ENCODE measurements at regions not wholly inside any gene's neighbourhood (a gene's known extent, or its start where the extent isn't known, plus 50 kb on each side); places are given as distances from the start of the nearest gene placed in this dataset.

GRCh38 chr3:13202744-13203397 lies 129.6 kb upstream of the IQSEC1 start:
- 41% methylated on average over 16 of the region's 16 CpGs for WGBS (ENCODE audit: insufficient coverage, insufficient replicate concordance, low lambda C conversion rate, missing lambda C conversion rate)
- H3K79me2 ChIP-seq (ENCODE audit: control insufficient read depth, insufficient read depth, low read length) = no peaks in the 10 kb centered on the region
- ChIA-PET POLR2A (no interaction called here), SMC1A (ENCODE audit: uncharacterized antibody, unreplicated experiment) (no interaction called here), CTCF (interaction anchor here (1.9 kb wide), 1 partner anchor 111 kb away, joined by 7 read pairs; no protein-coding TSS in a partner anchor), RAD21 (ENCODE audit: unreplicated experiment) (no interaction called here)
- no peak overlapping the region for H2AFZ ChIP-seq (ENCODE audit: control insufficient read depth, low read depth, low read length)
- no peaks in the 10 kb centered on the region for H3K9me3 ChIP-seq (replicated peaks; ENCODE audit: control insufficient read depth, insufficient read depth, low read length)
- in situ Hi-C loops (cut with MboI) (no loop called here), intact Hi-C loops (cut with micrococcal nuclease; ENCODE audit: unreplicated experiment) (no loop called here)
- H3K36me3 ChIP-seq (ENCODE audit: control insufficient read depth in 2 of 2, insufficient read depth in 2 of 2, low read length in 1 of 2) = no peaks in the 10 kb centered on the region
- no peak overlapping the region for H3K4me3 ChIP-seq
- H3K4me1 ChIP-seq (ENCODE audit: control insufficient read depth, insufficient read depth, low read length) = no peaks in the 10 kb centered on the region
- FAIRE-seq (no peak), ATAC-seq (no peak), DNase-seq (ENCODE audit: low read depth, low spot score) (no peak)
- peaks cover 0 to 3% of the 10 kb centered on the region in 2 experiments; a peak in 3 of 4 replicates for H3K27me3 ChIP-seq (replicated peaks in 1 of 2; ENCODE audit: control insufficient read depth in 2 of 2, insufficient read depth in 2 of 2, low read length in 1 of 2)
- BruUV-seq (replicated peaks) = no TSS peak
- H3K4me2 ChIP-seq (ENCODE audit: control insufficient read depth, insufficient read depth) = no peak overlapping the region
- no peak overlapping the region for H3K9ac ChIP-seq (ENCODE audit: control insufficient read depth, insufficient read depth, low read length)
- H3K27ac ChIP-seq (ENCODE audit: control insufficient read depth, insufficient read depth) = no peak overlapping the region
- no peaks in the 10 kb centered on the region for H4K20me1 ChIP-seq (ENCODE audit: control insufficient read depth, insufficient read depth)
- TF ChIP-seq MLLT1 (IDR thresholded peaks at IDR 0.05) (no peak), IKZF1 (conservative IDR thresholded peaks at IDR 0.05) (no peak), LARP7 (IDR thresholded peaks at IDR 0.05) (no peak), ETV6 (conservative IDR thresholded peaks at IDR 0.05 in 1 of 2, IDR thresholded peaks at IDR 0.05 in 1 of 2; ENCODE audit: borderline replicate concordance in 1 of 2, low read depth in 1 of 2) (no peak), SIX5 (IDR thresholded peaks at IDR 0.05; ENCODE audit: low read depth, low read length, severe bottlenecking) (no peak), IRF4 (IDR thresholded peaks at IDR 0.05; ENCODE audit: low read depth, low read length) (no peak), E4F1 (IDR thresholded peaks at IDR 0.05; ENCODE audit: borderline replicate concordance, partially characterized antibody) (no peak), RELA (IDR thresholded peaks at IDR 0.05; ENCODE audit: borderline replicate concordance, partially characterized antibody) (no peak), ATF2 (IDR thresholded peaks at IDR 0.05; ENCODE audit: low read length) (no peak), PBX3 (IDR thresholded peaks at IDR 0.05; ENCODE audit: insufficient replicate concordance, low read depth, low read length) (no peak), KDM1A (IDR thresholded peaks at IDR 0.05; ENCODE audit: borderline replicate concordance) (no peak), MEF2A (IDR thresholded peaks at IDR 0.05; ENCODE audit: insufficient read depth, low read depth, low read length) (no peak), SREBF2 (IDR thresholded peaks at IDR 0.05; ENCODE audit: low read length) (no peak), POU2F2 (IDR thresholded peaks at IDR 0.05; ENCODE audit: borderline replicate concordance, low read depth, low read length) (no peak), CHD2 (IDR thresholded peaks at IDR 0.05; ENCODE audit: borderline replicate concordance, low read depth, low read length) (no peak)
